H4 (cell line): ENCODE measurements at regions not wholly inside any gene's neighbourhood (a gene's known extent, or its start where the extent isn't known, plus 50 kb on each side); places are given as distances from the start of the nearest gene placed in this dataset.

Experiments used
- DNase-seq: peaks from one replicate; pipeline ENCODE4 v3.0.0-alpha.2; 2015; ENCODE audit warnings: low spot score

DNA sequence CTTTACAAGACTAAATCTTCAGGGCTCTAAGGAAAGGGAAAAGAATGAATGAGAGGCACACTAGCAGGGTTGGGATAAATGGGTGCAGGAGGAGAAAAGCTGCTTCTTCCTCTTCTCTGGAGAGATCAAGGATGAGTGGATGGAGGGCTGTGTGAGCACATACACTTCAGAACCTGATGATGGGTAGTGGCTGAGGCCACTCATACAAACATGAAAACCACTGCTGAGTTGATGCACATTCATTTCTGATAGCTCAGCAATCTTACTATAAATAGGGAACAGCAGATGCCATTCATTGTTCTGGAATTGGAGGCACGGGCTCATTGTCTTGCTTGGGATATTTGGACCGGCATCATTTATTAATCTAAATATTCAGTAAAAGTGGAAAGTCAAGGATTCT lies 152.4 kb upstream of the KCTD1 start:
- DNase-seq, result no peak

- DNase-seq, result no peak
These were observed 151.8 kb upstream of the KCTD1 start for GRCh38 chr18:26700201-26700600.

DNA sequence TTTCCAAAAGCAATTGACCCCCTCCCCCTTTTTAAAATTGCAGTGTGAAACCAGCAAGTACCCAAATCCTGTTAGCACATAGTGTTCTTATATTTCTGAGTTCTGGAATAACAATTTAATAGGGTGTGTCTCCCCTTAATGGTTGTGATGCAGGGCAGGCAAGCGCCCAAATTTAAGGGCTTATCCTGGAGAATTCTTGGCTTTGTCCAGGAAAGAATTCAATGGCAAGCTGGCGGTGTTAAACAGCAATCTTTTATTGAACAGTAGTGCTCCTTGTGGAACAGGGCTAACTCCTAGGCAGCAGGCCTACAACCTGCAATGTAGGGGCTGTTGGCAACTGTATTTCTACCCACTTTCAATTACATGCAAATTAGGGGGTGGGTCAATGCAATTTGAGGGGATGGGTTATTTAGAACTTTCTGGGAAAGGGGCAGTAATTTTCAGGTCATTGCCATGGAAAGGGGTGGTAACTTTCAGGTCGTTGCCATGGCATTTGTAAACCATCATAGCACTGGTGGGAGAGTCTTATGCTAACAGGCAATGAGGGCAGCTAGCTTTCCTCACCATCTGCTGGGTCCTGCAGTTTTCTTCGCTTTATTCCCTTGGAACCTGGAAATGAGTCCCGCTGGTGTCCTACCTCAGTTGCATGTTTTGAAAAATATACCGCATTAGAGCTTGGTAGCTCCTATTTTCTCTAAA lies 149.0 kb upstream of the KCTD1 start:
- no peak for DNase-seq

- DNase-seq, result no peak
These were observed 148.4 kb upstream of the KCTD1 start for GRCh38 chr18:26696786-26697185.

DNA sequence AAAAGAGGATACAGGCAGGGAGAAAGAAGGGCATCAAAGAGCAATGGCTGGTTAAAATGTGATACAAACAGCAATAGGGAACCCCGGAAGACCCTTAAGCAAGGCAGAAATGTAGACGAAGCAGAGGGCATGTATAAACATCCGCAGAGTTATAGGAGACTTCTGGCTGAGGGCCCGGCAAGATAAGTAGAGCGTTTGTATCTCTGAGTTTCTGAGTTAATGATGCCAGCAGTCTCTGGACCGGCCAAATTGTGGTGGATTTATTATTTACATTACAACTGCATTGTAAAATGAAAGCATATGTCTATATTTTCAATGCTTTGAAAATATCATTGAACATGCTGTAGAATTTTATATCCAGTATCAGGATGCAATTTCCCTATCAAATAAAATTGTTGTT lies 148.0 kb upstream of the KCTD1 start:
- DNase-seq, result no peak

DNA sequence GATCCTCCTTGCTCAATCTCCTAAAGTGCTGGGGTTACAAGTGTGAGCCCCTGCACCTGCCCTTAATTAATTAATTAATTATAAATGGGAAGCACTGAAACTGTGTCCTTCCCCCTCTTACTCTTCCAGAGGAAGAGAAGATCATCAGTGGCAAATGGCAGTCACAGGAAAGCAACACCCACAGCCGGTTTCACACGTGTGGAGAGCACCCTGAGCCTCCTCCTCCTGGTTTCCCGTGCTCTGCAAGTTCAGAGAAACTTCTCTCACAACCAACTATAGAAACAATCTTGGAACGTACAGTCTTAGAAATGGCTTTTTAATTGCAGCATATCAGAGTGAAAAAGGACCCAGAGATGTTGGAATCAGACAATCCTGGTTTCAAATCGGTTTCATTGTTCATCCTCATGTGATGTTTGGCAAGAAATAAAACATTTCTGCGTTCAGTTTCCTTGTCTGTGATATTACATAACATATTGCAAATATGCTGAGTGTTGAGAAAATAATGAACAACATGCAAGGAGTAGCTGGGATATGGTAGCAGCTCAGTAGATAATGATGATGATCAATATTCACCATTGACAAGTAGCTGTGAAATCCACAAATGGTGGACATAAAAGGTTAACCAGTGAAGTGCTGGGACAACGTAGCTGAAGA lies 141.0 kb upstream of the KCTD1 start:
- DNase-seq, result no peak

DNA sequence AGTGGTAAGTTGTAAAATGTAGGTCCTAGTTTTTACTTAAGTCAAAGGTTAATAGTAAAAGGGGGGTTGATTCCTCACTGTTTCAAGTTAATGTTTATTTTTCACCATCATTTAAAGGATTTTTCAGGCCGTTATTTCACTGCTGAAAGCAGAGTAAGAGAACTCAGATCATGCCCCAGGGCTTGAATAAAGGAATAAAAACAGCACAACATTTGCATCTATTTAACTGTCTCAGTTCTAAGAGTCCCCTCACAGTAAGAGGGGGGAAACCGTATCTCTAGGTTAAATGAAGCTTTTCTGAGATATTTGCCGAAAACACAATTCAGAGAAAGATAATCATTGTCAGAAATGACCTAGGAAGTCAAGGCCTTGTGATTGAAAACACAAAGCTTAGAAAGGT lies 138.2 kb upstream of the KCTD1 start:
- DNase-seq, result no peak

GRCh38 chr18:26685438-26686157 lies 137.2 kb upstream of the KCTD1 start:
- DNase-seq, result no peak

DNA sequence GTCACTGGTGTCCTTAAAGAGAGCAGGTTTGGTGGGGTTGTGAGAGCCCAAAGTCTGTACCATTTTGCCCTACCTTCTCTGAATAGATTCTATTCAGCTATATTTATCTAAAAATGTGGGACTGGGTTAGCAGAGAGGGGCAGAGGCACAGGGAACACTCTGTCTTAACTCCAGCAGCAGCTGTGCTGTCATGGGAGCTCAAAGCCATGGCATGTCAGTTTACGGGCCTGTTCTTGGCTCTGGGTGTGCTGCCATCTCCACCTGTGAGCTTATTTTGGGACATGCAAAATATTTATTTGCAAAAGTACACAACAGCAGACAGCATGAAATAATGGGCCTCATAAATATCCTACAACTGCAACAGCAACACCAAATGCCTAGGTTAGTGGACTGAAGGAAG lies 129.6 kb upstream of the KCTD1 start:
- no peak for DNase-seq

DNA sequence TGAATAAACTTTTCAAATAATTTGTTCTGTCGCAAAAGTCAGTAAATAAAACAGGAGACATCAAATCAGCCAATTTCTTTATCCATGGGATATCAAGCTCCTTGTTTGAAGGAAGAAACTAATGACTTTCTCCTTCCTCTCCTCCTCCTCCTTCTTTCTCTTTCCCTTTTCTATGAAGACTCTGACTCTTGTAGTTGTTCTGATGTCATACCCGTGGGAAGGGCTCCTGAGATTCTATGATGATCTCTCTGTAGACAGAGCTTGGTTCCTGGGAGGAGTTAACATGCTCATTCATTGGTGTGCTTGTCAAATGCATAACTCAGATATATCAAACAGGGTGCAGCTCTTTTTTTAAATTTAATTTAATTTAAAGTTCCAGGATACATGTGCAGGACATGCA lies 118.7 kb upstream of the KCTD1 start:
- no peak for DNase-seq

GRCh38 chr18:26662996-26663395 lies 114.6 kb upstream of the KCTD1 start:
- no peak for DNase-seq

DNA sequence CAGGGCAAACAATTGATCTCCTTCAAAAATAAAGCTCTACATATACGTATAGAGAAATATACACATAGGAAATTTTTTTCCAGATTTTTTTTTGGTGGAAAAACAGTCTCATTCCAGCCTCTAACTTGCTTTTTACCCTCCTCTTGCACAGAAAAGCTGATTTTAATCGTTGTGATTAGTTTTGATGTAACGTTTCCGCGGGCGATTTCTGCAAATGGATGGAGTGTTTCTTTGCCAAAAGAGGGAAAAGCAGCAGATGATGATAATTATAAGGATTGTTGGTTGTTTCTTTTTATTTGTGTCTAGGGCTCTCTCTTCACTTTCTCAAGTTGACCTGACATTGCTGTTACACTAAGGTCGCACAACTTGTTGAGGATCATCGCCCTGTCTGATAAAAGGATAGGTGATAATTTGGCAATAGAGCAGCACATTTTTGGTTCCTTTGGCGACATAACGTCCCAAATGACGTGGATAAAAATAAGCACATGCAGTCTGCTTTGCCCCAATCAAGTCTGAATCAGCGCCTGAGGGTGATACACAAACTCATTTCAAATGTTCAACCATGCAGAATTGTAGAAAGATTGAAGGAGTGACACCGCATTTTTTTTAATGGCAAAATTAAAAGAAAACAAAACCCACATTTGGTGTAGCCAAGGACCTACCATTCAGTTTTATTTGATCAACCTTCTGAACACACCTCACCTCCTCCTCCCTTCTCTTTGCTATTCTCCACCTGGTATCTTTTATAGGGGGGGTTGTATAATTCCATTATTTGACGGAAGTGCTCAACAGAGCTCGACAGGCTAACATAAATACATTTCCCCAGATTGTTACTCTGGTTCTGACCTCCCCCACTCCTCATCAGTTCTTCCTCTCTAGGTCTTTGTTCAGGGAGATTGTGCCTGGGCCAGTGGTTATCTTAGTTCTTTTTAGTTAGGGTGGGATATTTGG lies 109.6 kb upstream of the KCTD1 start:
- no peak for DNase-seq

DNA sequence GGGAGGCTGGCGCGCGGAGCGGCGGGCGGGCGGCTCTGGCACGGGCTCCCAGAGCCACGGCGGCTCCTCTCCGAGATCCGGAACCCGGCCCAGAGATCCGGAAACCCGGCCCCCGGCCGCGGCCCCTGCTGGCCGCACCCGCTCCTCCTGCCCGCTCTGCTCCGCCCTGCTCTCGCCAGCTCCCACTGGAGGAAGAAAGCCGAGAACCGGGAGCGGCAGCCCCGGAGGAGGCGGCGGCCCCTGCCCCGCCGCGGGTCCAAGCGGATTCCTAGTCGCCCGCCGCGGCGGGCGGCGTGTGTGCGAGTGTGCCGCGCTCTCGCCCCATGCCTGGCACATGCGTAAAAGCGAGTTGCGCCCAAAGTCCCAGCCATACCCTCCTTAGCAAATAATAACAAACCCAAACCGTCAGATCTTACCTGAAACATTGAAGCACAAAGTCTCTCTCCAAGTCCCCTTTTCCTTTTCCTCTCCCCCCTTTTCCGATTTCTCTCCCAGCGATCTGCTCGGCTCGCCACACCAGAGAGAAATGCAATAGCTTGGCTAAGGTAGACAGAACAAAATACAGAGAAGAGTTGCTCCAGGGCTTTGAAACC lies 108.7 kb upstream of the KCTD1 start:
- DNase-seq, result peak; percentile 40

DNA sequence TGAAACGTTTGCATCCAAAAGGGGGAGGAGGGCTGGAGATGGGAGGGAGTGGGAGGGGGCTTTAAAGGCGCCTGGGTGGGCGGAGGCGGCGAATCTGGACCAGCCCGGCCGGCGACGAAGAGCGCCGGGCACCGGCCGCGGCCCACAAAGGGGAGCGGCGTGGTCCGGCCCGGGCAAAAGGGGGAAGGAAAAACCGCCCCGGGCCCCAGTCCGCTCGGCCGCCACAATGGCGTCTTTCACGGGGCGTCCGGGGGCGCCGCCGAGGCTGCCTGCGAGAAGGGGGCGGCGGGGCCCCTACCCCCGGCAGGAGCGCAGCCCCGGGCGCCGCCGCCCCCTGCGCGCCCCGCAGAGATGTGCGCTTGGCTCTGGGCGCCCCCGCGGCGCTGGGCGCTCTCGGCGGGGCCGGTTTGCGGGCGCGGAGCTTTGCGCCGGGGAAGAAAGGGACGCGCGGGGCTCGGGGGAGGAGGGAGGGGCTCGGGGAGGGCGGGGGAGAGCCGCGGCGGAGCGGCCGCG lies 108.1 kb upstream of the KCTD1 start:
- DNase-seq, result no peak

- peak; percentile 61 for DNase-seq
These were observed 107.4 kb upstream of the KCTD1 start for GRCh38 chr18:26655525-26656430.

GRCh38 chr18:26654616-26655524 lies 106.5 kb upstream of the KCTD1 start:
- peak; percentile 24 for DNase-seq

- no peak for DNase-seq
These were observed 105.7 kb upstream of the KCTD1 start for GRCh38 chr18:26653943-26654615.

DNA sequence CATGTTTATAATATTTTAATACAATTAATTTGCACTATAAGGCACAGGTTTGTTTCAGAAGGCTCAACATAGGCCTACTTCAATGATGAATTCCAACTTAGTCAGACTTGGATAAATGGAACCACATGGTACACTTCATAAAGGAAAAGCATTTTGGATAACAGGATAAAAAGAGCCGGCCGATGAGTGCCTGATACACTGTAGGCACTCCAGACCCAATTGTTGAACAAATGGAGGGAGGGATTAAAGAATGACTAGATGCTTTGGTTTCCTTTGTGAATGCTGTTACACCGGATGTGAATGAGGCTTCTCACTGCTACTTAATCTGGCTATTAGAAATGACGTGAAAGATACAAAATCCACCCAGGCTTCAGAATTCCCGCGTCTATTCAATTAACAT lies 104.1 kb upstream of the KCTD1 start:
- DNase-seq, result no peak
